WTC11 (cell line): ENCODE measurements at regions not wholly inside any gene's neighbourhood (a gene's known extent, or its start where the extent isn't known, plus 50 kb on each side); places are given as distances from the start of the nearest gene placed in this dataset.

Source experiments
- MYBL2 ChIP-seq: sonication (generic); formaldehyde crosslinking; IDR thresholded peaks from 2 replicates; pipeline ENCODE4 v1.8.1; 2023; ENCODE audit warnings: mild to moderate bottlenecking, moderate library complexity, missing genetic modification reagents
- NFE2L1 ChIP-seq: sonication (generic); formaldehyde crosslinking; IDR thresholded peaks from 2 replicates; pipeline ENCODE4 v1.8.1; 2023; ENCODE audit warnings: missing genetic modification reagents
- SP1 ChIP-seq: sonication (generic); formaldehyde crosslinking; conservative IDR thresholded peaks from 2 replicates; pipeline ENCODE4 v1.8.1; 2022; ENCODE audit warnings: missing genetic modification reagents
- TF ChIP-seq, protein P1 (sequence below): sonication (generic); formaldehyde crosslinking; IDR thresholded peaks from 2 replicates; pipeline ENCODE4 v1.8.0; 2022; ENCODE audit warnings: missing genetic modification reagents
- TF ChIP-seq, protein P2 (sequence below): sonication (generic); formaldehyde crosslinking; IDR thresholded peaks from 2 replicates; pipeline ENCODE4 v1.8.0; 2023; ENCODE audit warnings: missing genetic modification reagents, mild to moderate bottlenecking, borderline replicate concordance
- TF ChIP-seq, protein P3 (sequence below): sonication (generic); formaldehyde crosslinking; IDR thresholded peaks from 2 replicates; pipeline ENCODE4 v1.8.0; 2022; ENCODE audit warnings: mild to moderate bottlenecking, missing genetic modification reagents

DNA sequence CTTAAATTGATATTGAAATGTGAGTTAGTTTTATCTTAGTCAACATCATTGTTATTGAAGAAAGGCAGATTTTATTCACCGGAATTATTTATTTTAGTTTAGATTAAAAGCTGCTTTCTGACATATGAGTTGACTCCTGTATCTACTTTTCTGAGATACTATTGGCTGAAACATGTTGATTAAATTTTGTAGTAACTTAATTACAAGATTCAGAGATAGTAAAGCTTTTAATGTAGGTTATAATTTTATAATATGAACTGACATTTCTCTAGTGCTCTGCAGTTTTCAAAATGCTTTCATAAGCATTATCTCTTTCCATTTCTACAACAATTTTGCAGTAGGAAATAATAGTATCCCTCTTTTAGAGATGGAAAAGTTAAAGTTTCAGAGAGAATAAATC, 616.0 kb downstream of the USP25 start:
- TF ChIP-seq, protein P1, sequence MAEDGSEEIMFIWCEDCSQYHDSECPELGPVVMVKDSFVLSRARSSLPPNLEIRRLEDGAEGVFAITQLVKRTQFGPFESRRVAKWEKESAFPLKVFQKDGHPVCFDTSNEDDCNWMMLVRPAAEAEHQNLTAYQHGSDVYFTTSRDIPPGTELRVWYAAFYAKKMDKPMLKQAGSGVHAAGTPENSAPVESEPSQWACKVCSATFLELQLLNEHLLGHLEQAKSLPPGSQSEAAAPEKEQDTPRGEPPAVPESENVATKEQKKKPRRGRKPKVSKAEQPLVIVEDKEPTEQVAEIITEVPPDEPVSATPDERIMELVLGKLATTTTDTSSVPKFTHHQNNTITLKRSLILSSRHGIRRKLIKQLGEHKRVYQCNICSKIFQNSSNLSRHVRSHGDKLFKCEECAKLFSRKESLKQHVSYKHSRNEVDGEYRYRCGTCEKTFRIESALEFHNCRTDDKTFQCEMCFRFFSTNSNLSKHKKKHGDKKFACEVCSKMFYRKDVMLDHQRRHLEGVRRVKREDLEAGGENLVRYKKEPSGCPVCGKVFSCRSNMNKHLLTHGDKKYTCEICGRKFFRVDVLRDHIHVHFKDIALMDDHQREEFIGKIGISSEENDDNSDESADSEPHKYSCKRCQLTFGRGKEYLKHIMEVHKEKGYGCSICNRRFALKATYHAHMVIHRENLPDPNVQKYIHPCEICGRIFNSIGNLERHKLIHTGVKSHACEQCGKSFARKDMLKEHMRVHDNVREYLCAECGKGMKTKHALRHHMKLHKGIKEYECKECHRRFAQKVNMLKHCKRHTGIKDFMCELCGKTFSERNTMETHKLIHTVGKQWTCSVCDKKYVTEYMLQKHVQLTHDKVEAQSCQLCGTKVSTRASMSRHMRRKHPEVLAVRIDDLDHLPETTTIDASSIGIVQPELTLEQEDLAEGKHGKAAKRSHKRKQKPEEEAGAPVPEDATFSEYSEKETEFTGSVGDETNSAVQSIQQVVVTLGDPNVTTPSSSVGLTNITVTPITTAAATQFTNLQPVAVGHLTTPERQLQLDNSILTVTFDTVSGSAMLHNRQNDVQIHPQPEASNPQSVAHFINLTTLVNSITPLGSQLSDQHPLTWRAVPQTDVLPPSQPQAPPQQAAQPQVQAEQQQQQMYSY, result no peak
- TF ChIP-seq SP1 (no peak), NFE2L1 (CRISPR knock-in tag) (no peak), MYBL2 (no peak)
- TF ChIP-seq, protein P2, sequence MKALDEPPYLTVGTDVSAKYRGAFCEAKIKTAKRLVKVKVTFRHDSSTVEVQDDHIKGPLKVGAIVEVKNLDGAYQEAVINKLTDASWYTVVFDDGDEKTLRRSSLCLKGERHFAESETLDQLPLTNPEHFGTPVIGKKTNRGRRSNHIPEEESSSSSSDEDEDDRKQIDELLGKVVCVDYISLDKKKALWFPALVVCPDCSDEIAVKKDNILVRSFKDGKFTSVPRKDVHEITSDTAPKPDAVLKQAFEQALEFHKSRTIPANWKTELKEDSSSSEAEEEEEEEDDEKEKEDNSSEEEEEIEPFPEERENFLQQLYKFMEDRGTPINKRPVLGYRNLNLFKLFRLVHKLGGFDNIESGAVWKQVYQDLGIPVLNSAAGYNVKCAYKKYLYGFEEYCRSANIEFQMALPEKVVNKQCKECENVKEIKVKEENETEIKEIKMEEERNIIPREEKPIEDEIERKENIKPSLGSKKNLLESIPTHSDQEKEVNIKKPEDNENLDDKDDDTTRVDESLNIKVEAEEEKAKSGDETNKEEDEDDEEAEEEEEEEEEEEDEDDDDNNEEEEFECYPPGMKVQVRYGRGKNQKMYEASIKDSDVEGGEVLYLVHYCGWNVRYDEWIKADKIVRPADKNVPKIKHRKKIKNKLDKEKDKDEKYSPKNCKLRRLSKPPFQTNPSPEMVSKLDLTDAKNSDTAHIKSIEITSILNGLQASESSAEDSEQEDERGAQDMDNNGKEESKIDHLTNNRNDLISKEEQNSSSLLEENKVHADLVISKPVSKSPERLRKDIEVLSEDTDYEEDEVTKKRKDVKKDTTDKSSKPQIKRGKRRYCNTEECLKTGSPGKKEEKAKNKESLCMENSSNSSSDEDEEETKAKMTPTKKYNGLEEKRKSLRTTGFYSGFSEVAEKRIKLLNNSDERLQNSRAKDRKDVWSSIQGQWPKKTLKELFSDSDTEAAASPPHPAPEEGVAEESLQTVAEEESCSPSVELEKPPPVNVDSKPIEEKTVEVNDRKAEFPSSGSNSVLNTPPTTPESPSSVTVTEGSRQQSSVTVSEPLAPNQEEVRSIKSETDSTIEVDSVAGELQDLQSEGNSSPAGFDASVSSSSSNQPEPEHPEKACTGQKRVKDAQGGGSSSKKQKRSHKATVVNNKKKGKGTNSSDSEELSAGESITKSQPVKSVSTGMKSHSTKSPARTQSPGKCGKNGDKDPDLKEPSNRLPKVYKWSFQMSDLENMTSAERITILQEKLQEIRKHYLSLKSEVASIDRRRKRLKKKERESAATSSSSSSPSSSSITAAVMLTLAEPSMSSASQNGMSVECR (CRISPR knock-in tag), result no peak
- TF ChIP-seq, protein P3, sequence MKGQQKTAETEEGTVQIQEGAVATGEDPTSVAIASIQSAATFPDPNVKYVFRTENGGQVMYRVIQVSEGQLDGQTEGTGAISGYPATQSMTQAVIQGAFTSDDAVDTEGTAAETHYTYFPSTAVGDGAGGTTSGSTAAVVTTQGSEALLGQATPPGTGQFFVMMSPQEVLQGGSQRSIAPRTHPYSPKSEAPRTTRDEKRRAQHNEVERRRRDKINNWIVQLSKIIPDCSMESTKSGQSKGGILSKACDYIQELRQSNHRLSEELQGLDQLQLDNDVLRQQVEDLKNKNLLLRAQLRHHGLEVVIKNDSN (CRISPR knock-in tag), result no peak
